ENCODE measurements at regions not wholly inside any gene's neighbourhood (a gene's known extent, or its start where the extent isn't known, plus 50 kb on each side); places are given as distances from the start of the nearest gene placed in this dataset.

- no peak for TF ChIP-seq TAF1 (IDR thresholded peaks at IDR 0.05; ENCODE audit: borderline replicate concordance, low read depth, low read length)
- TF ChIP-seq POLR2A (IDR thresholded peaks at IDR 0.05; ENCODE audit: low read depth, low read length): no peak
- no peak for TF ChIP-seq POLR2AphosphoS5 (IDR thresholded peaks at IDR 0.05; ENCODE audit: low read depth, low read length)
Measured at GRCh38 chr1:47551971-47552528, 114.2 kb downstream of the FOXD2 start.
